ENCODE measurements at regions not wholly inside any gene's neighbourhood (a gene's known extent, or its start where the extent isn't known, plus 50 kb on each side); places are given as distances from the start of the nearest gene placed in this dataset.
"Not testable (repeated sequence)": the region's sequence is repeated elsewhere in the genome, so short reads cannot be mapped to it uniquely, and the experiment has no call there.

- DNase-seq (ENCODE audit: low read depth), result no peak
Measured at GRCh38 chr1:173300061-173301044, 93.2 kb upstream of the TNFSF4 start.

- no peak for DNase-seq (ENCODE audit: low read depth)
Measured at GRCh38 chr1:173301507-173301906, 94.4 kb upstream of the TNFSF4 start.

- DNase-seq (ENCODE audit: low read depth), result no peak
Measured at GRCh38 chr1:173302366-173302765, 95.2 kb upstream of the TNFSF4 start.

- no peak for DNase-seq (ENCODE audit: low read depth)
Measured at GRCh38 chr1:173302890-173303829, 96.0 kb upstream of the TNFSF4 start.

GRCh38 chr1:173303984-173304383, 96.9 kb upstream of the TNFSF4 start:
- no peak for DNase-seq (ENCODE audit: low read depth)

- DNase-seq (ENCODE audit: low read depth), result no peak
Measured at GRCh38 chr1:173304529-173305227, 97.5 kb upstream of the TNFSF4 start.

- DNase-seq (ENCODE audit: low read depth), result no peak
Measured at GRCh38 chr1:173307845-173308244, 100.7 kb upstream of the TNFSF4 start.

- no peak for DNase-seq (ENCODE audit: low read depth)
Measured at GRCh38 chr1:173314656-173315055, 107.5 kb upstream of the TNFSF4 start.

GRCh38 chr1:173315296-173315695, 108.2 kb upstream of the TNFSF4 start:
- no peak for DNase-seq (ENCODE audit: low read depth)

GRCh38 chr1:173318788-173319187, 111.7 kb upstream of the TNFSF4 start:
- no peak for DNase-seq (ENCODE audit: low read depth)

GRCh38 chr1:173324352-173324751, 117.2 kb upstream of the TNFSF4 start:
- not testable (repeated sequence) for DNase-seq (ENCODE audit: low read depth)

GRCh38 chr1:173327987-173328386, 120.9 kb upstream of the TNFSF4 start:
- DNase-seq (ENCODE audit: low read depth), result not testable (repeated sequence)

GRCh38 chr1:173328961-173329360, 121.8 kb upstream of the TNFSF4 start:
- DNase-seq (ENCODE audit: low read depth), result no peak

GRCh38 chr1:173329726-173330125, 122.6 kb upstream of the TNFSF4 start:
- no peak for DNase-seq (ENCODE audit: low read depth)

- no peak for DNase-seq (ENCODE audit: low read depth)
Measured at GRCh38 chr1:173330149-173330951, 123.2 kb upstream of the TNFSF4 start.

- not testable (repeated sequence) for DNase-seq (ENCODE audit: low read depth)
Measured at GRCh38 chr1:173330952-173331548, 123.9 kb upstream of the TNFSF4 start.

GRCh38 chr1:173332026-173332425, 124.9 kb upstream of the TNFSF4 start:
- DNase-seq (ENCODE audit: low read depth), result no peak

GRCh38 chr1:173333581-173333980, 126.5 kb upstream of the TNFSF4 start:
- DNase-seq (ENCODE audit: low read depth), result no peak

- no peak for DNase-seq (ENCODE audit: low read depth)
Measured at GRCh38 chr1:173337126-173337525, 130.0 kb upstream of the TNFSF4 start.

GRCh38 chr1:173341307-173341706, 134.2 kb upstream of the TNFSF4 start:
- DNase-seq (ENCODE audit: low read depth), result no peak

GRCh38 chr1:173341971-173342370, 134.8 kb upstream of the TNFSF4 start:
- no peak for DNase-seq (ENCODE audit: low read depth)
